MCF 10A (cell line): ENCODE measurements at regions not wholly inside any gene's neighbourhood (a gene's known extent, or its start where the extent isn't known, plus 50 kb on each side); places are given as distances from the start of the nearest gene placed in this dataset.

ENCODE experiments used
- BruUV-seq: library from RNA; stranded (reverse); fragments of 400-500 nt; replicated peaks from 2 replicates; lab custom pipeline; 2021; lab: Mats Ljungman, UMichigan
- CTCF ChIA-PET: fragments of 300-600 bp; sonication (Branson Sonifier 250); formaldehyde crosslinking; extraction: SDS; loops from one replicate; lab custom pipeline; 2021; ENCODE audit warnings: antibody characterized with exemption, inconsistent platforms; lab: Yijun Ruan, JAX
- POLR2A ChIA-PET: fragments of 300-600, 350-650 bp; sonication (Branson Sonifier 250); formaldehyde crosslinking; extraction: SDS; loops from one replicate; lab custom pipeline; 2020; ENCODE audit warnings: antibody characterized with exemption, inconsistent platforms; lab: Yijun Ruan, JAX
- DNase-seq: peaks from one replicate; pipeline ENCODE4 v3.0.0-alpha.2; 2018; ENCODE audit not compliant: unreplicated experiment
- H3K27ac Mint-ChIP-seq: one replicate; pipeline ENCODE4 v1.8.0; 2022; ENCODE audit warnings: mild to moderate bottlenecking, low read depth, mixed read lengths; ENCODE audit not compliant: unreplicated experiment
- H3K27me3 Mint-ChIP-seq: one replicate; pipeline ENCODE4 v1.8.0; 2022; ENCODE audit warnings: mixed read lengths; ENCODE audit not compliant: insufficient read depth, unreplicated experiment
- H3K36me3 Mint-ChIP-seq: one replicate; pipeline ENCODE4 v1.8.0; 2022; ENCODE audit warnings: mild to moderate bottlenecking, moderate library complexity, mixed read lengths; ENCODE audit not compliant: insufficient read depth, unreplicated experiment
- H3K4me1 Mint-ChIP-seq: one replicate; pipeline ENCODE4 v1.8.0; 2022; ENCODE audit warnings: mixed read lengths; ENCODE audit not compliant: insufficient read depth, unreplicated experiment
- H3K4me3 Mint-ChIP-seq: one replicate; pipeline ENCODE4 v1.8.0; 2022; ENCODE audit warnings: mild to moderate bottlenecking, moderate library complexity, mixed read lengths; ENCODE audit not compliant: unreplicated experiment
- H3K9me3 Mint-ChIP-seq: one replicate; pipeline ENCODE4 v1.8.0; 2022; ENCODE audit warnings: mixed read lengths; ENCODE audit not compliant: unreplicated experiment
- CTCF ChIP-seq: fragments of 200-600 bp; IDR thresholded peaks from one replicate; pipeline ENCODE4 v1.8.0; 2022; ENCODE audit warnings: antibody characterized with exemption, mild to moderate bottlenecking; ENCODE audit not compliant: unreplicated experiment
- intact Hi-C: fragments of 100-400 bp; cut with micrococcal nuclease; formaldehyde crosslinking; loops from 2 replicates; pipeline ENCODE4 v1.14.1; 2022

- BruUV-seq: no TSS peak
- Mint-ChIP-seq H3K4me1 (no peaks in the 10 kb centered on the region), H3K9me3 (peaks cover 8% of the 10 kb centered on the region), H3K27ac (no peak overlapping the region), H3K36me3 (peaks cover 7% of the 10 kb centered on the region), H3K27me3 (no peaks in the 10 kb centered on the region), H3K4me3 (no peak overlapping the region)
- no peak for TF ChIP-seq CTCF
- ChIA-PET POLR2A (interaction anchor here (0.7 kb wide), 1 partner anchor 227 kb away, joined by 3 read pairs; no protein-coding TSS in a partner anchor), CTCF (no interaction called here)
- intact Hi-C loops: no loop called here
- DNase-seq: no peak
These were observed 488.7 kb upstream of the ID2 start for GRCh38 chr2:8193146-8193545.

GRCh38 chr2:8193686-8194615 is 487.9 kb upstream of the ID2 start:
- Mint-ChIP-seq H3K4me3 (no peak overlapping the region), H3K4me1 (no peaks in the 10 kb centered on the region), H3K27me3 (no peaks in the 10 kb centered on the region), H3K27ac (no peak overlapping the region), H3K36me3 (peaks cover 7% of the 10 kb centered on the region), H3K9me3 (peaks cover 8% of the 10 kb centered on the region)
- no TSS peak for BruUV-seq
- TF ChIP-seq CTCF: no peak
- ChIA-PET POLR2A (interaction anchor here (0.7 kb wide), 1 partner anchor 226 kb away, joined by 3 read pairs; no protein-coding TSS in a partner anchor), CTCF (interaction anchor here (1.0 kb wide), 1 partner anchor 10 kb away, joined by 5 read pairs; no protein-coding TSS in a partner anchor)
- DNase-seq: no peak
- intact Hi-C loops: no loop called here

GRCh38 chr2:8195784-8196183 is 486.1 kb upstream of the ID2 start:
- DNase-seq: no peak
- no peak for TF ChIP-seq CTCF
- CTCF ChIA-PET: interaction anchor here (0.6 kb wide), 1 partner anchor 542 kb away, joined by 3 read pairs; no protein-coding TSS in a partner anchor
- no peak overlapping the region for H3K27ac Mint-ChIP-seq
- H3K27me3 Mint-ChIP-seq: no peaks in the 10 kb centered on the region
- H3K36me3 Mint-ChIP-seq: no peaks in the 10 kb centered on the region
- BruUV-seq: no TSS peak
- intact Hi-C loops: no loop called here
- H3K4me3 Mint-ChIP-seq: no peak overlapping the region
- POLR2A ChIA-PET: no interaction called here
- H3K9me3 Mint-ChIP-seq: peaks cover 13% of the 10 kb centered on the region
- H3K4me1 Mint-ChIP-seq: no peaks in the 10 kb centered on the region

GRCh38 chr2:8196316-8196715 is 485.5 kb upstream of the ID2 start:
- intact Hi-C loops: no loop called here
- H3K4me3 Mint-ChIP-seq: no peak overlapping the region
- H3K9me3 Mint-ChIP-seq: peaks cover 16% of the 10 kb centered on the region
- TF ChIP-seq CTCF: no peak
- POLR2A ChIA-PET: no interaction called here
- H3K27me3 Mint-ChIP-seq: no peaks in the 10 kb centered on the region
- no peaks in the 10 kb centered on the region for H3K36me3 Mint-ChIP-seq
- no TSS peak for BruUV-seq
- CTCF ChIA-PET: no interaction called here
- no peaks in the 10 kb centered on the region for H3K4me1 Mint-ChIP-seq
- DNase-seq: no peak
- H3K27ac Mint-ChIP-seq: no peak overlapping the region
